HG03045 (cell line): ENCODE measurements at regions not wholly inside any gene's neighbourhood (a gene's known extent, or its start where the extent isn't known, plus 50 kb on each side); places are given as distances from the start of the nearest gene placed in this dataset.
"Not testable (repeated sequence)": the region's sequence is repeated elsewhere in the genome, so short reads cannot be mapped to it uniquely, and the experiment has no call there.

Experiments
- ATAC-seq: cut with Tn5 transposase; IDR thresholded peaks from one replicate; pipeline ENCODE4 v1.9.1; 2021; ENCODE audit warnings: mild to moderate bottlenecking, moderate library complexity; ENCODE audit not compliant: unreplicated experiment

GRCh38 chr3:99322551-99322950, 315.8 kb upstream of the COL8A1 start:
- ATAC-seq: no peak

DNA sequence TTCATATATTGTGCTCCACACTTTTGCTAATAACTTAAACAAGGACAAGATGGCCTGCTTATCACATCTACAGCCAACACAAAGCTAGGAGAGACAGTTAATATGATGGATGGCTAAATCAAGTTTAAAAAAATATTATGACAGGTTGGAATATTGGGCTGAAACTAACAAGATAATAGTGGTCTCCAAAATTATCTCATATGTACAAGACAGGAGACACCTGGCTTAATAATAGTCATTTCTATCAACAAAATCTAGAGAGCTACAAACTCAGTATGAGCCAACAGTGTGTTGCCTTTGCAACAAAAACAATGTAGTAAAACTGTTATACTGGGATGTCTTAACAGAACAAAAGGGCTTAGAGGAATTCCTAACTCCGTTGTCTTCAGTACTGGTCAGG, 317.1 kb upstream of the COL8A1 start:
- ATAC-seq: no peak

DNA sequence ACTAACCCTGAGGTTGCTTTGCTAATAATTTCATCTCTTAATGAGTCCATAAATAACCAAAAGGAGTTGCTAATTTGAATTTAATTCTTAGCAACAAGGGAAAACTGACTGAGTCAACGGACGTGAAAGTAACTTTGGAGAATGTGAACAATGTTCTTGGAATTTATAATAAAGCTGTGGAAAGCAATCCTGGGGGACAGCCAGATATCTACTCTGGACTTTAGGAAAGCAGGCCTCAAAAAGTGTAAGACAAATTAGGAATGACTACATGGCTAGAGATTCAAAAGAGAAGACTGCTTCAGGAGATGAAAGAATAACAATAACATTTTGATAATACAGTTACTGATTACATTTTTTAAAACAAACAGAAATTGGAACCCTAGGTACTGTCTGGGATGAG, 318.4 kb upstream of the COL8A1 start:
- ATAC-seq: no peak

DNA sequence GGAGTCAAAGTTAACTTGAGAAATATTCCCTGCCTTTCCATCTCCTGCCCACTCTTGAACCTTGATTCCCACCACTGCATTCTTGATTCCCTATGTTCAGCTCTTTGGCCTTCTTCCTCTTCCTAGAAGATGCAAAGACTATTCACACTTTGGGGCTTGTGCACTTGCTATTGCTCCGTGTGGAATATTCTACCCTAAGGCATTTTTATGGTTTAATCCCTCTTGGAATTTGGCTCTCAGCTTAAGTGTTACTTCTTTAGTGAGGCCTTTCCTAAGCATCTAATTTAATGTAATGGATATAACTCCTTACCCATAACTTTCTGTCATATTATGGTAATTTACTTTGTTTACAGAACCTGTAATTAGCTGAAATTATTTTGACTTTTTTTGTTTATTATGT, 318.9 kb upstream of the COL8A1 start:
- no peak for ATAC-seq

DNA sequence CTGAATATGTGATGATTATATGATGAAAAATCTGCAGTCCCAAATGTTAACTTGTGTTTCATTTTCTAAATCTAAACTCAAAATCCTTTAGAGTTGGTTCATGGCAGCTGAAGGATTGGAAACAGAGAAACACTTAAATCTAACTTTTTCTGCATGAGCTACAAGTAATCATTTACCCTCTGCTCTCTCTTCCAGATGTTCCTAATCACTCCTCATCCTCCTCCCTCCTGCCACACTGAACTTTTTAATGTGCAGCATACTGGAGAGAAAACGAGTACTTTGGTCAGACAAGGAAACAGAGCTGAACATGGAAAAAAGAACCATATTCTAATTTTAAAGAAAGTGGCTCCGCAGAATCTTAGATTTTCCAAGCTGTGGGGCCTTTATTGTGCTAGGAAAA, 321.2 kb upstream of the COL8A1 start:
- ATAC-seq: no peak

DNA sequence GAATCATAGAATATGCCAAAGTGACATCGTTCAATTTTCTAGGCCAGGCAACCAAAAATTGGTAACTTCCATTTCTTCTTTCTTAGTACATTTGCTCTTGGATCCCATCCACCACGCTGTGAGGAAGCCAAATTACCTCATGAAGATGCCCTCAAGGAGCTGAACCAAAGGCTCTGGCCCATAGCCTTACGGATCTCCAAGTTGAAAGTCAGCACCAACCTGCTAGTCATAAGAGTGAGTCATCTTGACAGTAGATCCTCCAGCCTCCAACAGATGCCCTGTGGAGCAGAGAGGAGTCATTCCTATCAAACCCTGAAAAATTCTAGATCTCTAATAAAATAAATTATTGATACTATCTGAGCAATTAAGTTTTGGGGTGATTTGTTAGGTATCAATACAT, 322.5 kb upstream of the COL8A1 start:
- no peak for ATAC-seq

GRCh38 chr3:99313485-99313884, 324.9 kb upstream of the COL8A1 start:
- ATAC-seq: no peak

DNA sequence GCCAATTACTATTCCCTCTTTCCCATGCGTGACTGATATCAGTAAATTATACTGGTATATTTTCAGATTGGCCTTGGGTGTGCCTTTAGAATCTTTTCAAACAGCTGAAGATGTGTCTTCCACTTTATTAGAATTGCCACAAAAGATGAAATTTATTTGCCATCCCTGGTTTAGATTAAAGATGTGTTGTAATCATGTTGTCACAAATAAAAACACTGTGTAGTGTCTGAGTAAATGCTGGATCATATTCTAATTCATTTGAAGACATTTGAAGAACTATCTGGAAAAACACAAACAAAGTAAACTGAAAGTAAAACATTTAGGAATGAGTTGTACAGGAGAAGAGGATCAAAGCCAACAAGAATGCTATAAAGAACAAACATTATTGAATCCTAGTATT, 339.7 kb upstream of the COL8A1 start:
- no peak for ATAC-seq

DNA sequence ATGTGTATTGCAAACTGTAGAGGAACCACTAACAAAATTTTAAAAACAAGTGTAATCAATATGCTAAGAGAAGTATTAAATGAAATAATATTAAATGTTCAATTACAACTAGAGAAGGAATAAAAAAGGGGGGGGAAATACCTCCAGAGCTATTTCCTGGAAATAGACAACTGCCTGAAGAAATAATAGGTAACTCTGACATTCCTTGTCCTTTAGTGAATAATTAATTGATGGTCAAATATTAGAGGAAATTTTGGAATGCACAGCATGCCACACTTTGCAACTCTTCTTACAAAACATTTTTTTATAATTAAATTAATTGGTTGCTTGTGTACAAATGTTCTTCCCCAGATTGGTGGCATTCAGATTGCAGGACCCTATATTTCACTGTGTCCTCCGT, 342.6 kb upstream of the COL8A1 start:
- ATAC-seq: no peak

DNA sequence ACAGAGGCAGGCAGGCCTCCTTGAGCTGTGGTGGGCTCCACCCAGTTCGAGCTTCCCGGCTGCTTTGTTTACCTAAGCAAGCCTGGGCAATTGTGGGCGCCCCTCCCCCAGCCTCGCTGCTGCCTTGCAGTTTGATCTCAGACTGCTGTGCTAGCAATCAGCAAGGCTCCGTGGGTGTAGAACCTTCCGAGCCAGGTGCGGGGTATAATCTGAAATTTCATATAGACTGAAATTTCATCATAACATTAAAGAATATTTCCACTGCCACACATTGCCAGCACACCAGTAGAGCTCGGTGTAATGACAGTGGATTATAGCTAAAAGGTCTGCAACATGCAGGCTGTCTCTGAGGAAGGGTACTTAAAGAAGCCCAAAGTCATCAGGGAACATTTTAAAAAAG, 344.3 kb upstream of the COL8A1 start:
- not testable (repeated sequence) for ATAC-seq

- ATAC-seq: no peak
These were observed 350.5 kb upstream of the COL8A1 start for GRCh38 chr3:99287876-99288275.

GRCh38 chr3:99286266-99286845, 352.0 kb upstream of the COL8A1 start:
- no peak for ATAC-seq

DNA sequence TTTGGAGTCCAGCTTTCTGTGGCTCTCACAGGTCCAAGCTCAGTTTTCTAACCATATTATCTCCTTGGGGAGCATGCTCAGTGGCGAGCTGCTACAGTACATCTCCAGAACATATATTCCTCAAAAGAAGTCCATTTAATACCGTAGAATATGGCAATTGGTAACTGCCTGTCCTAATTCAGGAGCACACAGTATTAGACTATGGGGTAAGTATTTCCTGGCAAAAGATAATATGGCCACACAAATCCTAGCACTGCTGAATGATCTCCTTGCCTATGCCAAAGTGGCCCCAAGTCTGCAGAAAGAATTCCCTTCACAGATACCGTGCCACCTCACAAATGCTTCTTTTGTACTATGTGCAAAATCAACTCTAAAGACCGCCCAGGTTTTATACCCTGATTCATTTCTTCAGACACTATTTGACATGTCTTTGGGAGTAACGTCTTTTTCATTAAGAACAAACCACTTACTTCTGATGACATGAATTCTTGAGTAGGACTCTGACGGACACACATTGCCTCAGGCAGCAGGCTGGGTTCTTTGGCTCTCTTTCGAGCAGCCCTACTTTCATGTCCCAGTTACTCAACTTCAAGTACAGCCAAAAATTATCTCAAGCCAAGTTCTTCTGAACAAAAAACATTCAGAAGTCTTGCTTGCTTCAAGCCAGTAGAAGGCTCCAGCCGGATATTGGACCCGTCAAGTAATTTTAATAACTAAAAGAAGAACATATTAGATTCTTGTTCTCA, 368.3 kb upstream of the DCBLD2 start:
- no peak for ATAC-seq

DNA sequence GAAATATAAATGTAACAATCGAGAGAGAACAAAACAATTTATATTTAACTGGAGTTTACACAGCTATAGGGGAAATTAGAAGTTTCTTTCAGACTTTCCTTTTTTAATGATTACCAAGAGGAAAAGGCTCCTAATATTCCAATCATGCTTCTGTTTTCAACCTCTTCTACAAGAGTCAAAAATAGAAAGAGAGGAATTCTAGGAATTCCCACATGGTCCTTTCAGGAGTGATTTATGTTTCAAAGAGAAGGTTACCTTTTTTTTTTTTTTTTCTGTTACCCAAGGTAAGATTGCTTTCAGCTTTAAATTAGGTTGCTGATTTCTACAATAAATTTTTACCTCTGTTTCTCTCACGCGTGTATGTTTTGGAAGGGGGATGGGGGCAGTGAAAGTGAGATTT, 355.3 kb upstream of the DCBLD2 start:
- no peak for ATAC-seq

- ATAC-seq: no peak
These were observed 352.5 kb upstream of the DCBLD2 start for GRCh38 chr3:99253963-99254355.

- ATAC-seq: no peak
These were observed 349.4 kb upstream of the DCBLD2 start for GRCh38 chr3:99250821-99251355.

DNA sequence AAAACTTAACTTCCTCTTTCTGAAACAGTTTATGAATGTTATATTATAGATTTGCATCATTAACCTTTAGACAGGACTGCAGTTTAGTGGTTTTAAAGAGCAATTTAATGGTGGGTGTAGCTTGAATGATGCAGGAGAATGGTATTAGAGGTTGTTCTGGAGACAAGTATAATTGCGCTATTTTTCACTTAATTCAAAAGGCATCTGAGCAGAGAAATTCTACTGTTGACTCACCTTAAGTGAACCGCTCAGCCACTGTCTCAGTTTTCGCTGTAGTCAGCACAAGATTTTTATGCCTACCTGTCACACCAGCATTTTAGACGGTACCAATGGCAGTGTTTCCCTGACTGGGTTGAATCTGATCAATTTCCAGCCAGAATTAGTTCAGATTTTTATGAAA, 348.8 kb upstream of the DCBLD2 start:
- ATAC-seq: no peak

- ATAC-seq: no peak
These were observed 348.1 kb upstream of the DCBLD2 start for GRCh38 chr3:99249627-99250026.

DNA sequence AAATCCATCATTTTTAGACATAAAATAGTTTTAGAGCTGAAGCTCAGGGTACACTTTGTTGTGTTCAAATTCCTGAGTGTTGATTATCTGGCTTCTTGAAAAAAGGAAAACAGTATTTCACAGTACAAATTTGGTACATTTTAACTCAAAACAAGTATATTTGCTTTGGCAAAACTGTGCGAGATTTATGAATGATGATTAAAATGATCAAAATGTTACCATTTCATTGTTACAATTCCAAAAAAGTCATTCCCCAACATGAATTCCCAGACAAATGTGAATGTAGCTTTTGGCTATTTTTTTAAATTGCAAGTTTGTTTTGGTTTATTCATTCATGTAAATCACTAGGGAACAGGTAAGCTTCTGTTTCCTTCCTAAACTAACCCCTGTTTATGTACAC, 347.4 kb upstream of the DCBLD2 start:
- ATAC-seq: no peak

GRCh38 chr3:99248130-99248529, 346.6 kb upstream of the DCBLD2 start:
- no peak for ATAC-seq

DNA sequence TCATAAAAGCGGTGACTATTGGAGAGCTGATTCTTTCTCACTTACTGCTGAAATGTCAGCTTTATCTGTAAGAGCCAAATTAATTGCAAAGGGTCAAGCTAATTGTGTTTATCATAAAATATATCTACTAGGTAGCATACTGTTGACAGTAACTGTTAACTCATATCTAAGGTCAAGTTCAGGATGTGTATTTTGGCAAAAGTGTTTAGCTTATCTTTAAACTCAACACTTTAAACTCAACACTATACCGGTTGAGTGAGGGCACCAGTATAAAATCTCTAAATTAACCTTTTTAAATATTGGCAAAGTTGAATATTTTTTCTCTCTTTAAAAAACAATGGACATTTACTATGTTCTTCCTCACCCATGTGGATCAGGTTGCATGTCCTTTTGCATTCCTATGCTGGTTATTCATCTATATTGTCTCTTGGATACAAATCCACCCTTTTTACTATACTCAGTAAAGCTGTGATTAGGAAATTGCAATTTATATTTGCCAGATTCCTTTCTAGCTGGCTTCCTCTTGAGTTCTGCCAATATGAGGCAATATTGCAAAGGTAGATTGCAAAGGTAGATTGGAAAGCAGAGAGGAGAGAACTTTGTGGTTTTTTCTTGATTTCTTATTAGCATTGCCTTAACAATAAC, 344.6 kb upstream of the DCBLD2 start:
- no peak for ATAC-seq

DNA sequence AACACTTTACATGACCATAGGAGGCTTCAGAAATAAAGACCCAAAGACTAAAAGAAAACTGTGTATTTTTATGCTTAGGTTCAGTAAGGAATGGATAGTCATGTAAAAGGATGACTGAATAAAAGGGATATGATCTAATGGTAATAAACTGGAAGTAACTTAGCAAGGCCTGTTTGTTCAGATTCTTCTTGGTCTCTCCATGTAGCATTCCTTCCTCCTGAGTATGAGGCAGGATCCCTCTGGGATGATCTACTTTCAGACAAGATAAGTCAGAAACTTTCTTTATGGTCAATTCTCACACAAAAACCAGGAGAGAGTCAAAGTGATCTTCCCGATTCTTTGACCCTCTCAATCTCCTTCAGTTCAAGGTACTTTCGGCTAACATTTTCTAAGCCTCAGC, 340.8 kb upstream of the DCBLD2 start:
- ATAC-seq: no peak
